BE2C (cell line): ENCODE measurements at regions not wholly inside any gene's neighbourhood (a gene's known extent, or its start where the extent isn't known, plus 50 kb on each side); places are given as distances from the start of the nearest gene placed in this dataset.

ENCODE experiments used
- DNase-seq: peaks from one replicate; pipeline ENCODE4 v3.0.0-alpha.2; 2020
- H3K27me3 ChIP-seq: fragments of 250-450 bp; sonication (Bioruptor Pico); 2 replicates; pipeline ENCODE4 v1.5.1; 2020; ENCODE audit warnings: mild to moderate bottlenecking
- H3K36me3 ChIP-seq: fragments of 250-450 bp; sonication (Bioruptor Pico); 2 replicates; pipeline ENCODE4 v1.5.1; 2020; ENCODE audit warnings: mild to moderate bottlenecking
- H3K4me1 ChIP-seq: fragments of 250-450 bp; sonication (Bioruptor Pico); 2 replicates; pipeline ENCODE4 v1.5.1; 2020
- H3K4me3 ChIP-seq: 2 replicates; pipeline ENCODE4 v1.5.1; 2011; ENCODE audit warnings: low read depth, low read length
- H3K9me3 ChIP-seq: fragments of 250-450 bp; sonication (Bioruptor Pico); 2 replicates; pipeline ENCODE4 v1.5.1; 2020
- CTCF ChIP-seq: IDR thresholded peaks from 2 replicates; pipeline ENCODE4 v1.5.1; 2012; ENCODE audit warnings: mild to moderate bottlenecking, low read depth, low read length

- Histone ChIP-seq H3K4me1 (no peaks in the 10 kb centered on the region), H3K36me3 (no peaks in the 10 kb centered on the region), H3K9me3 (no peaks in the 10 kb centered on the region), H3K27me3 (no peaks in the 10 kb centered on the region), H3K4me3 (no peak overlapping the region)
- no peak for DNase-seq
- no peak for TF ChIP-seq CTCF
These were observed 535.6 kb upstream of the ATP2B1 start for GRCh38 chr12:90244232-90244631.

DNA sequence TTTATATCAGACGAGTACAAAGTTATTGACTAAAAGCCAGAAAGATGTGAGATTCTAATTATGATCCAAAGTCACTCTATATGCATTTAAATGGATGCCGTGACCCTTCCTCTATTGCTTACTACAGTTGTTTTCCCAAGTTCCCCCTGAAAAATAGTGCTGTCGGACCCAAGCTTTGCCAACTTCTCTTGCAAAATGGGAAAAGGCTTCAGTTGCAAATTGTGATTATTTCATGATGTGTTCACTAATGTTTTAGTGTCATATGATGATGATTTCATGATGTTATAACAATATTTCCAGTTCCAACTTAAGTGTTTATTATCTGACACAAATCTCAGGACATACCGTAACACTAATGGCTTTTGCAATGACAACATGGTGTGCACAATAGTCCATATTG is 534.6 kb upstream of the ATP2B1 start:
- no peak for DNase-seq
- no peak for TF ChIP-seq CTCF
- Histone ChIP-seq H3K4me3 (no peak overlapping the region), H3K4me1 (no peaks in the 10 kb centered on the region), H3K36me3 (no peaks in the 10 kb centered on the region), H3K27me3 (no peaks in the 10 kb centered on the region), H3K9me3 (no peaks in the 10 kb centered on the region)

GRCh38 chr12:90239732-90240260 is 531.2 kb upstream of the ATP2B1 start:
- no peak for DNase-seq
- no peak overlapping the region for H3K4me3 ChIP-seq
- H3K27me3 ChIP-seq = no peaks in the 10 kb centered on the region
- H3K36me3 ChIP-seq = no peaks in the 10 kb centered on the region
- no peak for TF ChIP-seq CTCF
- H3K9me3 ChIP-seq = no peaks in the 10 kb centered on the region
- no peaks in the 10 kb centered on the region for H3K4me1 ChIP-seq

DNA sequence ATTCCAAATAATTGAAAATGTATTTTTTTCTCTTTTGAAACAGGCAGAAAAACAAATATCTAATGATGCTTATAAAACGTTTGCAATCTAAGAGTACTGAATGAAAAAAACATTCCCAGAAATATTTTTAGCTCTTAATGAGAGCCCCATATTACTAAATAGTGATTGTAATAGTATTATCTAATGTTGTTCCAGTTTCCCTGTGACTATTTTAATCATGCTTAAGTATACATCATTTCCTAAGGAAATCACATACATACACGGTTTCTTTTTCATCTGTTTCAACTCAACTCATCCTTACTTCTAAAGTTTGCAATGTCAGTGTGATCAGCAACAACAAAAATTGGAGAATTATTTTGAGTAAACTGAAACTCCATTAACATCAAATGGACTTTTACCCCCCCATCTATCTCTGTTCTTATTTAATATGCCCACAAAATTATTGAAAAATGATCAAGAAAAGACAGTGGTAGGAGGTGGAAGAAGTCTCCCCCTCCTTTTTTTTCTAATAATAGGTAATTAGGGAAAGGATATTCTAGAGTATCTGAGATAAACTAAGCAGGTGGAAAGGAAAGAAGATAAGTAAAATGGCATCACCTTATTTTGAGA is 530.1 kb upstream of the ATP2B1 start:
- H3K4me3 ChIP-seq = no peak overlapping the region
- no peaks in the 10 kb centered on the region for H3K27me3 ChIP-seq
- no peaks in the 10 kb centered on the region for H3K9me3 ChIP-seq
- H3K36me3 ChIP-seq = no peaks in the 10 kb centered on the region
- H3K4me1 ChIP-seq = no peaks in the 10 kb centered on the region
- TF ChIP-seq CTCF = no peak
- DNase-seq = no peak

- Histone ChIP-seq H3K9me3 (no peaks in the 10 kb centered on the region), H3K4me3 (no peak overlapping the region), H3K4me1 (no peaks in the 10 kb centered on the region), H3K27me3 (no peaks in the 10 kb centered on the region), H3K36me3 (no peaks in the 10 kb centered on the region)
- DNase-seq = no peak
- TF ChIP-seq CTCF = no peak
These were observed 529.2 kb upstream of the ATP2B1 start for GRCh38 chr12:90237841-90238240.

DNA sequence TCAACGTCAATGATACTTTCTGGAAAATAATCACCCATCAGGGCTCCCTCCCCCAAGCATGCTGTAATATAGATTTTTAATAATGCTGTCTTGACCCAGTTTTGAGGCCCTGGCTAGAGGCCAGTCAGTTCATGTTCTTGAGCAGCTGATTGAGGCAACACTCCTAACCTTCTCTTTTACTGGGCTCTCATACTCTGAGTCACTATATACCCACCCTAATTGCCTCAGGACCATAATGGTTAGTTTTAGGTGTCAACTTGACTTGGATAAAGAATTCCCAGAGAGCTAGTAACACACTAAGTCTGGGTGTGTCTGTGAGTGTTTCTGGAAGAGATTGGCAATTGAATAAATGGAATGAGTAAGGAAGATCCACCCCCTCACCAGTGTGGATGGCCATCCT is 527.0 kb upstream of the ATP2B1 start:
- DNase-seq = no peak
- TF ChIP-seq CTCF = no peak

More for the DNA sequence above, 527.0 kb upstream of the ATP2B1 start:
- no peaks in the 10 kb centered on the region for H3K36me3 ChIP-seq
- no peaks in the 10 kb centered on the region for H3K4me1 ChIP-seq
- no peaks in the 10 kb centered on the region for H3K9me3 ChIP-seq
- H3K27me3 ChIP-seq = no peaks in the 10 kb centered on the region
- no peak overlapping the region for H3K4me3 ChIP-seq
